GM12878 (cell line): ENCODE measurements at regions not wholly inside any gene's neighbourhood (a gene's known extent, or its start where the extent isn't known, plus 50 kb on each side); places are given as distances from the start of the nearest gene placed in this dataset.

Experiments used
- CHD1 ChIP-seq: IDR thresholded peaks from 2 replicates; pipeline ENCODE4 v1.6.1; 2012; ENCODE audit warnings: low read depth, low read length, improper control_type of control experiment
- HDAC2 ChIP-seq: fragments of 200-600 bp; sonication (generic); IDR thresholded peaks from 2 replicates; pipeline ENCODE4 v1.6.1; 2017
- KDM1A ChIP-seq: fragments of 200-600 bp; sonication (generic); IDR thresholded peaks from 2 replicates; pipeline ENCODE4 v1.6.1; 2016; ENCODE audit warnings: borderline replicate concordance
- SIN3A ChIP-seq: IDR thresholded peaks from 2 replicates; pipeline ENCODE4 v1.6.1; 2012; ENCODE audit warnings: low read depth, low read length, improper control_type of control experiment
- SRF ChIP-seq, 2 experiments: IDR thresholded peaks; 2 replicates each; pipeline ENCODE4 v1.6.1; 2011; ENCODE audit warnings: low read depth in 2 of 2, low read length in 2 of 2, mild to moderate bottlenecking in 1 of 2, moderate library complexity in 1 of 2
- TAF1 ChIP-seq: IDR thresholded peaks from 2 replicates; pipeline ENCODE4 v1.6.1; 2011; ENCODE audit warnings: mild to moderate bottlenecking, low read depth, low read length, borderline replicate concordance
- TF ChIP-seq, protein P1 (sequence below), 3 experiments: IDR thresholded peaks in 2 of 3; conservative IDR thresholded peaks in 1 of 3; 2 replicates each; pipeline ENCODE4 v1.5.1; 2011; ENCODE audit warnings: low read depth in 3 of 3, low read length in 3 of 3, mild to moderate bottlenecking in 3 of 3, control low read depth in 2 of 3, moderate library complexity in 2 of 3, inconsistent platforms in 1 of 3, mixed read lengths in 1 of 3; ENCODE audit not compliant: control insufficient read depth in 2 of 3, insufficient read depth in 1 of 3; ENCODE audit errors: extremely low read depth in 1 of 3

DNA sequence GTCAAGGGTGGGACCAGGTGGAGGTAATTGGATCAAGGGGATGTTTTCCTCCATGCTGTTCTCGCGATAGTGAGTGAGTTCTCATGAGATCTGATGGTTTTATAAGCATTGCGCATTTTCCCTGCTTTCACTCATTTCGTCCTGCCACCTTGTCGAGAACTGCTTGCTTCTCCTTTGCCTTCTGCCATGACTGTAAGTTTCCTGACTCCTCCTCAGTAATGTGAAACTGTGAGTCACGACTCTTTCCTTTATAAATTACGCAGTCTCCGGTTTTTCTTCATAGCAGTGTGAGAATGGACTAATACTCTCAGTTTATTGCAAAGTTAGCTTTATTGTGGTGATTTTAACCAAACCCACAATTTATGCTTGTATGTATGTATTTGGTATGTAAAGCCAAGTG is 878.5 kb upstream of the ANO3 start:
- TF ChIP-seq CHD1: no peak
- TF ChIP-seq, protein P1, sequence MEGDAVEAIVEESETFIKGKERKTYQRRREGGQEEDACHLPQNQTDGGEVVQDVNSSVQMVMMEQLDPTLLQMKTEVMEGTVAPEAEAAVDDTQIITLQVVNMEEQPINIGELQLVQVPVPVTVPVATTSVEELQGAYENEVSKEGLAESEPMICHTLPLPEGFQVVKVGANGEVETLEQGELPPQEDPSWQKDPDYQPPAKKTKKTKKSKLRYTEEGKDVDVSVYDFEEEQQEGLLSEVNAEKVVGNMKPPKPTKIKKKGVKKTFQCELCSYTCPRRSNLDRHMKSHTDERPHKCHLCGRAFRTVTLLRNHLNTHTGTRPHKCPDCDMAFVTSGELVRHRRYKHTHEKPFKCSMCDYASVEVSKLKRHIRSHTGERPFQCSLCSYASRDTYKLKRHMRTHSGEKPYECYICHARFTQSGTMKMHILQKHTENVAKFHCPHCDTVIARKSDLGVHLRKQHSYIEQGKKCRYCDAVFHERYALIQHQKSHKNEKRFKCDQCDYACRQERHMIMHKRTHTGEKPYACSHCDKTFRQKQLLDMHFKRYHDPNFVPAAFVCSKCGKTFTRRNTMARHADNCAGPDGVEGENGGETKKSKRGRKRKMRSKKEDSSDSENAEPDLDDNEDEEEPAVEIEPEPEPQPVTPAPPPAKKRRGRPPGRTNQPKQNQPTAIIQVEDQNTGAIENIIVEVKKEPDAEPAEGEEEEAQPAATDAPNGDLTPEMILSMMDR (IDR thresholded peaks at IDR 0.05 in 2 of 3, conservative IDR thresholded peaks at IDR 0.05 in 1 of 3; ENCODE audit: control insufficient read depth in 2 of 3, extremely low read depth in 1 of 3, insufficient read depth in 1 of 3, low read depth in 3 of 3, low read length in 3 of 3): no peak
- TF ChIP-seq HDAC2: no peak
- TF ChIP-seq KDM1A: no peak
- TF ChIP-seq SIN3A: no peak
- TF ChIP-seq SRF (IDR thresholded peaks at IDR 0.05; ENCODE audit: low read depth in 2 of 2, low read length in 2 of 2): no peak
- TF ChIP-seq TAF1: no peak
